GM19023 (cell line): ENCODE measurements at regions not wholly inside any gene's neighbourhood (a gene's known extent, or its start where the extent isn't known, plus 50 kb on each side); places are given as distances from the start of the nearest gene placed in this dataset.

ENCODE experiments used
- ATAC-seq: cut with Tn5 transposase; IDR thresholded peaks from one replicate; pipeline ENCODE4 v1.9.1; 2021; ENCODE audit warnings: mild to moderate bottlenecking, moderate library complexity; ENCODE audit not compliant: unreplicated experiment

DNA sequence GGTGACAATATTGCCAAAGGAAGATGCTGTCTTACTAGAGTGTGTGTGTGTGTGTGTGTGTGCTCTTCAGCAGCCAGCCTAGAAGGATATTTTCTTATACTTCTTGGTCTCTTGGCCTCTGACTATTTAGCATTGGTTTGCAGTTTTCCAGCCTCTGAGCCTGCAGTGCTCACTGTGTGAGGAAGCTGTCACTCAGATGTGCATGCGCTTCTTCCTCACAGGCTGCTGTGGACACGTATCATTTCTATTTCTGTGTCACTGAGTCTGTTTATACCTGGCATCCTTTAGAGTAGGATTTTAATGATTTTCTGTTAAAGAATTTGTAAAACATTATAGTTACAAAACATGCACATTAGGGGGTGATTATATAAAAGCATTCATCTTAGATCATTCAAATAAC lies 83.3 kb downstream of the ALDH8A1 start:
- ATAC-seq = no peak

- ATAC-seq = no peak
These were observed 85.3 kb downstream of the ALDH8A1 start for GRCh38 chr6:134864558-134864957.

DNA sequence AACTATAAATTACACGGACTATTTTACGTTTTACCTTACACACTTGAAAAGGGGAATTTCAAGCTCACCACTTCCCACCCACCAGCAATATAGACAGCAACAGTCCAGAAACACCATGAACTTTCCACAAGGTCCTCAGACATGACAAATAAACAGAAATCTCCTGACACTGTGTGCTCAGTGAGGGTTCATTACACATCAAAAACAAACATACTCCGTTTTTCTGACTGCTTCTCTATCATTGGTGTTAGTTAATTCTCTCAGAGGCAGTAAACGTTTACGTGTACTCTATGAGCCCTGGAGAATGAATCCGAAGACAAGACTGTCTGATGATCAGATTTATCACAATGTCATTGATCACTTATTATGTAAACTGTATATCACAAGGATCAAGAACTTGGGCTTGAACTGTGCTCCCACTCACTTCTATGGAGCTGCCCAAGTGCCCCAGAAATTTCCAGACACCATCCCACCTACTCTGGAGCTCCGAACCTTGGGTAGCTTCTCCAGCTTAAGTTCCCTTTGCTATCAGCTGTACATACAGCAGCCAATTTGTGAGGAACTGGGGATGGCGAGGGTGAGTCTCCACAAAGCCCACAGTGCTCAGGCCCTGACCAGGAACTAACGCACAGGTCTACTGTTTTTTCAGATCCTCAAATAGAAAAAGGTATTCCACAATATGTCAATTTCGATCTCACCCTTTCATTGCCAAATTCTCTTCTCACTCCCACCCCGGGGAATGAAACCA lies 86.0 kb downstream of the ALDH8A1 start:
- no peak for ATAC-seq

GRCh38 chr6:134854366-134854765 lies 95.5 kb downstream of the ALDH8A1 start:
- ATAC-seq = no peak

GRCh38 chr6:134853111-134854055 lies 96.5 kb downstream of the ALDH8A1 start:
- no peak for ATAC-seq

GRCh38 chr6:134851548-134851947 lies 98.4 kb downstream of the ALDH8A1 start:
- no peak for ATAC-seq

- no peak for ATAC-seq
These were observed 99.1 kb downstream of the ALDH8A1 start for GRCh38 chr6:134850721-134851305.

- ATAC-seq = no peak
These were observed 99.9 kb downstream of the ALDH8A1 start for GRCh38 chr6:134849920-134850447.

DNA sequence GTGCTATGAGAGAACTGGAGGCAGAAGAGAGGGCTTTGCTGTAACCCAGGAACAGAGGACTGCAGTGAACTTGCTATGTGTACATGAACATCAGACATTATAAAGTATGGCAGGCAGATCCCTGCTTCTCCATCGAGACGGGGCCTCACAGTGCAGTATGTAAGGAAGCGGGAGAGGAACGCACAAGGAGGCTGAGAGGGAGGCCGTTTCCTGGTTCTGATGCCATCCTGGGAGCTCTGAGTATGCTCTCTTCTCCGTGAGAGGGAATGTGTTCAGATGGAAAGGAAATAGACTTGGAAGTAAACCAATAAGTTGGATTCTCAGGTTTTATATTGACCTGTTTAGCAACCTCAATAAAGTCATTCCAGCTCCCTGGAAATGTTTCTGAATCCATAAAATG lies 101.8 kb downstream of the ALDH8A1 start:
- no peak for ATAC-seq

GRCh38 chr6:134846865-134847264 lies 103.0 kb downstream of the ALDH8A1 start:
- no peak for ATAC-seq

- no peak for ATAC-seq
These were observed 103.9 kb downstream of the ALDH8A1 start for GRCh38 chr6:134846031-134846430.

DNA sequence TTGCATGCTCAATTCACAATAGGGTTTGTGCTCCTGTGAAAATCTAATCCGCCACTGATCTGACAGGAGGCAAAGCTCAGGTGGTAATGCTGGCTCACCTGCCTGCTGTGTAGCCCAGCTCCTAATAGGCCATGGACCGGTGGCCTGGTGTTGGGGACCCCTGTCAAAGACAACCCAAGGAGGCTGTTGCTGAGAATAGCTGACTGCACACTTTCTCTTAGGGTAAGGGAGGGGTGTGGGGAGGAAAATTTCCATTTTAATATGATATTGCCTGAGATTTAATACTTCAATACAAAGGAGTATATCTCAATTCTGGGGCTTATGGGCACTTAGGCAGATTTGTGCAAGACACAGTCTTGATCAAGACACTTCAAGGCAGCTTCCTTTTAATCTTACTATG lies 105.8 kb downstream of the ALDH8A1 start:
- ATAC-seq = no peak

GRCh38 chr6:134840086-134840867 lies 109.6 kb downstream of the ALDH8A1 start:
- ATAC-seq = no peak

GRCh38 chr6:134835993-134836392 lies 113.9 kb downstream of the ALDH8A1 start:
- ATAC-seq = no peak

GRCh38 chr6:134830940-134831339 lies 119.0 kb downstream of the ALDH8A1 start:
- ATAC-seq = no peak

DNA sequence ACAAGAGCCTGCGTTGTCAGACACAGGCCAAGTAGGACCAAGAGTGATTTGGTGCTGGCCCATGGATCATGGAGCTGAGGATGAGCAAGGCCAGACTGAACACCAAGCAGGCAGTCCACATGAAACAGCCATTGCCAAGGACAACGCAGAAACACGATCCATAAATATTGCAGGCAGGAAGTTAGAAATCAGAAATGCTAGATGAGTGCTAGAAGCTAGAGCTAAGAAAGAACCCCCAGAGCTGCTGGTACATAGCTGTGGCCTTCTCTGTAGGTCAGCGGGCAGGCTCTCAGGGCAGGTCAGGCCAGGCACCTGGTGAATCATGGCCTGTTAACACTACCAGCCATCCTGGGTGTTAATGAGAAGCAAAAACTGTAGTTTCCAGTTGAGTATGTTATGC lies 119.7 kb downstream of the ALDH8A1 start:
- no peak for ATAC-seq

- ATAC-seq = no peak
These were observed 121.3 kb downstream of the ALDH8A1 start for GRCh38 chr6:134828641-134829040.

DNA sequence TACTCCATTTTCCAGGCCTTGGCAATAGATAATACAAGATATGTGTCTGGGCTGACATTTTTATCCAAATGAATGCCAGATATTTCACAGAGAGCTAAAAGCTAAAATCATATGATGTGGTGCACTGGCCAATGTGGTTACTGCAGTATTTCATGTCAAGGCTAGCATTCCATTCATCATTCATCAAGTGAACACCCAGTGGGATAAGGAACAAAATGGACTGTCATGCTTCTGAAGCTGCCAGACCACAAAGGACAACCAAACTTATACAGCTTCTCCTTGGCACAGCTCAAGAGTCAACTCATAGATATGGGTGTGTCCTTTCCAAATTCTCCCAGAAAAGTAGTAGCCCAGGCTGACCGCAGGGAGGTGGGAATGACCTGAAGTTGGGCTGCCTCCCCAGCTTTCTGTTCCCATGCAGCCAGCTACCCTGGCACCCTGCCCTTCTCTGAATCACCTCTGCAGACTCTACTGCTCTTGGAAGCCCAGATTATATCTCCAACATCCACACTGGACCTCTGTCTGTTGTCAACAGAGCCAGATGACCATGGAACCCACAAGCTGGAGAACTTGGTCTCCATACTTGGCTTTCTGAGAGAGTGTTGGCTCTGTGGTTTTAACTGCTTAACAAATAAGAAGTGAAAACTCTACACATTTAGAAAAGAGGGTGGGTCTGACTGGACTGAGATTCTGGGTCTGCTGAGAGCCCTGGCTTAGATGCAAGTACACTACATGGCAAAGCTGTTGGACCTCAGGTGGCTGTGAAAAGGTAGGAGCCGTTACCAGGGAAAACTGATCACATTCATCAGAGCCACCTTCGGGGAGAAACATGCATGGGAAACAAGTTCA lies 122.8 kb downstream of the ALDH8A1 start:
- no peak for ATAC-seq

GRCh38 chr6:134823710-134824034 lies 126.2 kb downstream of the ALDH8A1 start:
- no peak for ATAC-seq
